ENCODE measurements at regions not wholly inside any gene's neighbourhood (a gene's known extent, or its start where the extent isn't known, plus 50 kb on each side); places are given as distances from the start of the nearest gene placed in this dataset.

- Histone ChIP-seq H3K27ac (ENCODE audit: insufficient read length, low read depth, low read length) (no peak overlapping the region), H3K23ac (ENCODE audit: insufficient read length, low read depth, low read length) (no peak overlapping the region), H3K79me2 (ENCODE audit: insufficient read depth, low read length) (no peaks in the 10 kb centered on the region), H3T11ph (ENCODE audit: low read length) (no peak overlapping the region), H3K18ac (ENCODE audit: insufficient read length, low read depth, low read length) (no peak overlapping the region), H3K9ac (ENCODE audit: extremely low read depth, insufficient read length, low read length) (no peak overlapping the region), H3K79me1 (ENCODE audit: insufficient read depth, low read depth, low read length, poor library complexity, severe bottlenecking) (no peaks in the 10 kb centered on the region), H2AFZ (ENCODE audit: low read length) (no peak overlapping the region), H2BK15ac (ENCODE audit: low read depth, low read length) (no peak overlapping the region), H2BK120ac (ENCODE audit: low read depth, low read length, poor library complexity, severe bottlenecking) (no peak overlapping the region), H3K56ac (ENCODE audit: insufficient read length, low read depth, low read length) (no peak overlapping the region), H3K14ac (ENCODE audit: insufficient read depth, low read length) (no peak overlapping the region), H4K20me1 (ENCODE audit: control insufficient read depth, insufficient read depth, insufficient read length) (no peaks in the 10 kb centered on the region), H3K4me2 (ENCODE audit: insufficient read depth, insufficient read length, low read length) (no peak overlapping the region), H2BK5ac (ENCODE audit: insufficient read length, low read length) (no peak overlapping the region), H4K5ac (ENCODE audit: insufficient read length, low read depth, low read length) (no peak overlapping the region), H3K9me3 (ENCODE audit: control insufficient read depth, low read depth, low read length) (no peaks in the 10 kb centered on the region), H3K4me1 (ENCODE audit: insufficient read depth, low read length) (no peaks in the 10 kb centered on the region), H2AK5ac (ENCODE audit: insufficient read length, low read length) (no peak overlapping the region), H3K4ac (ENCODE audit: low read depth, low read length) (no peak overlapping the region), H3K27me3 (ENCODE audit: insufficient read depth, low read length) (no peaks in the 10 kb centered on the region), H3K23me2 (ENCODE audit: insufficient read length, low read depth, low read length, poor library complexity, severe bottlenecking) (no peaks in the 10 kb centered on the region), H4K91ac (ENCODE audit: insufficient read length, low read depth, low read length) (no peak overlapping the region), H4K8ac (replicated peaks; ENCODE audit: insufficient read length, low read depth, low read length) (no peak overlapping the region), H2BK12ac (ENCODE audit: insufficient read length, low read depth, low read length) (no peak overlapping the region), H2BK20ac (ENCODE audit: low read depth, low read length, poor library complexity, severe bottlenecking) (no peak overlapping the region)
- Mint-ChIP-seq H3K27me3 (ENCODE audit: low read depth) (no peaks in the 10 kb centered on the region), H3K9me3 (no peaks in the 10 kb centered on the region), H3K4me1 (no peaks in the 10 kb centered on the region), H3K36me3 (ENCODE audit: insufficient read depth in 1 of 3, low read depth in 3 of 3) (no peaks in the 10 kb centered on the region), H3K27ac (no peak overlapping the region), H3K4me3 (no peak overlapping the region)
- no CpG with 5 or more reads among the region's 2 CpGs for WGBS (ENCODE audit: extremely low coverage, insufficient read length, low lambda C conversion rate)
- no peak for DNase-seq
- no peak for TF ChIP-seq CTCF (conservative IDR thresholded peaks at IDR 0.05)
Measured at GRCh38 chr6:153216789-153217188, 85.7 kb upstream of the RGS17 start.
